ENCODE measurements at regions not wholly inside any gene's neighbourhood (a gene's known extent, or its start where the extent isn't known, plus 50 kb on each side); places are given as distances from the start of the nearest gene placed in this dataset.

DNA sequence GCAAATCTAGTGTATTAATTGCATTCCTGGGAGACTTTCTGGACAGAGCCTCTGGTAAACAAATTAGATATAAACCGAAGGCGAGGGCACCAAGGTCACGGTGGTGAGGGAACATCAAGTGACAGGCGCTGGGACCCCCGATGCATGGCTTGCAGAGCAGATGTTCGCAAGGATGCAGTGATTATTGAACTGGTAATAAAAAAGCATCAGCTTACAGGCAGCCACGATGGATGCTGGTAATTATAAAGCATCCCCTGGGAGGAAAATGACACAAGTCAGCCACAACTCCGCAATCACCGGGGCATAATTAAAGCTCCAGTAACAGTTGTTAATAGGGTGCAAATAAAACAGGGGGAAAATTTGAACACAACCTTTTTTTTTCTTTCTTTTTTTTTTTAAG is 231.1 kb upstream of the DPH6 start:
- DNase-seq = peak; percentile 89

DNA sequence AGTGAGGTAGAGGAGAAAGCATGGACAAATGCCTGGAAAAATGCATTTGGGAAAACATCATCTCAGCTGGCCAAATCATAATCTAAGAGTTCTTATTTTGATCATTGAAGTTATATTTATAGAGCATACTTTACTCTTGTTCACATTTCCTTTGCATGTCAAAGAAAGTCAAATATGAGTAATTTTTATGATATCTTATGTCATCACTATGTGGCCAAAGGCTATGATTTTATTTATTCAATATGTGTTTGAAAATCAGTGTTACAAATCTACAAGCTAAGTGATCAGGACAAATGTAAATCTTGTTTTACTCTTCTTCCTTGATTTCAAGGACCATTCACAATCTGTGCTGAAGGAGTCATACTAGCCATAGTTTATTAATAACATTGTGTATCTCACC is 237.2 kb upstream of the DPH6 start:
- no peak for DNase-seq

DNA sequence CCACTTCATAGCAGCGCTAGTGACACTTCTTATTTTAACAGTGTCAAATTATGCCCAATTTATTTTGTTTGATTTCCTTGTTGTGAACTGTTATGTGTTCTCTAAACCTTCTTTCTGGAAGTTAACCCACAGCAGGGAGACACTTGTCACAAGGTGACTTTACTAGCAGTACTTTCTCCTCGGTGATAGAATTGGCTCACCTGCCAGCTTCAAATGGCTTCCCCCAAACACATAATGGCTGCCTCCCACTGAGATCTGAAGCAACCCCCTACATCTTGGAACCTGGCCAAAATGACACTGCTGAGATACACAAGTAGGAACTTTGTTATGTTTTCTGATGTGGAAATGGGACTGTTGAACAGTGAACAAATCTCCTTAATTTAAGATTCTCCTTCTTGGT is 238.8 kb upstream of the DPH6 start:
- peak; percentile 69 for DNase-seq

DNA sequence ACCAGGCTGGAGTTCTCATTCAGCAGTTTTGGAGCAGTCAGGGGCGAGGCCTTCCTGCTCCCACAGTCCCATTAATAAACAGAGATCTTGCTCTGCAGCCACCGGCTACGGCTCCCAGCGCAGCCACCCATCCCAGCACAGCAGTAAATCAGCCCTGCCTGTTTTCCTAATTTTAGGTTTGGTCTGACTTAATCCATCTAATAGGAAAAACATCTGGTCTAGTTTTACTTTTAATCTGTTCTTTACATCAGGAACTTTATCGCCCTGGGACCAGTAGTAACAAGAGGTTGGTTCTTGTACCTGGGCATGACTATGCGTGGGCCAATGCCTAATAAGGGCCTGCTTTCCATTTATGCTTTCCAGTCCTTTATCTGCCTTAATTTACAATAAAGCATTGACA is 264.0 kb upstream of the DPH6 start:
- no peak for DNase-seq

DNA sequence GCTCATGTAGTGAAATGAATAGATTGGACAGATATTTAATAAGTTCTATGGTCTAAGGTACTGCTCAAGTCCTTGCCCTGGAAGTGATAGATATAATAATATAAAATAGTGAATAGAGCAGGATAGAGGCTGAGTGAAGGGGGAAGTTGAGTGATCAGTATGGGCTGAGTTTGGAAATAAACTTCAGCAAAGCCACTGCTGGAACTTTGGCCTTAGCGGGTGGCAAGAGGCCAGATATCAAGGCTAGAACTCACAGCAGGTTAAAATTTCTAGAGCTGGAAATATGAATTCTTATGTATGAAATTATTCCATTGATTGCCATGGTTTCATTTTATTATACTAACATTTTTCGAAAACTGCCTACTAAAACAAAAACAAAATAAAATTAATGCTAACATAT is 267.6 kb upstream of the DPH6 start:
- DNase-seq = no peak

DNA sequence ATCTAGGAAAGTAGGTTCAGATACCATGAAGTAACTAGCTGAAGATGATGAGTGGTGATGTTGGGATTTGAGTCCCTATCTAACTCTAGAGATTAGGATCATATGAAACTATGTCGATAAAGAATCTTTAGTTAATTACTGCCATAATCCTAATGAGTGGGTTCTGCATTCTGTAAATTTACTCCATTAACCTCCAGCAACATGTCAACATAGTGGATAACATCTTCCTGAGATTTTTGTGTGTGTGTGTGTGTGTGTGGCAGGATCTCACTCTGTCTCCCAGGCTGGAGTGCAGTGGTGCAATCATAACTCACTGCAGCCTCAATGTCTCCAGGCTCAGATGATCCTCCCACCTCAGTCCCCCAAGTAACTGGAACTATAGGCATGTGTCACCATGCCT is 272.9 kb upstream of the DPH6 start:
- no peak for DNase-seq

- no peak for DNase-seq
Observed at GRCh38 chr15:35822153-35822552, 276.2 kb upstream of the DPH6 start.

DNA sequence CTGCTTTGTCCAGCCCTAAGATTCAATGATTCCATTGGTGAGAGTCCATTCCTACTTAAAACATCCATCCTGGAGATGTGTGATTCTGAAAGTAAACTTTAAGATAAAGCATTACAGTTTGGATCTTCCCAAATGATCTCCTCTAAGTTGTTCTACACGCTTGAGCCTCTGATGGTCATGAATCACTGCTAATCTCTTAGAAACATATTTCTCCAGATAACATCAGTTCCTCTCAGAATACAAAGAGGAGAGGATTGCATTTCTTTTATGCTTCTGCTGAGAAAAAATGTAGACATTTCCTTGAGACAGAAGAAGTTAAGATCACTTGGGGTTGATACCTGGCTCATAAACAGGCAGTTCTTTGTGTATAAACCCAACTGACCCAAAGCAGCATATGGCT is 281.2 kb upstream of the DPH6 start:
- no peak for DNase-seq

GRCh38 chr15:35827911-35828310 is 281.9 kb upstream of the DPH6 start:
- no peak for DNase-seq

- DNase-seq = no peak
Observed at GRCh38 chr15:35833581-35833980, 287.6 kb upstream of the DPH6 start.

DNA sequence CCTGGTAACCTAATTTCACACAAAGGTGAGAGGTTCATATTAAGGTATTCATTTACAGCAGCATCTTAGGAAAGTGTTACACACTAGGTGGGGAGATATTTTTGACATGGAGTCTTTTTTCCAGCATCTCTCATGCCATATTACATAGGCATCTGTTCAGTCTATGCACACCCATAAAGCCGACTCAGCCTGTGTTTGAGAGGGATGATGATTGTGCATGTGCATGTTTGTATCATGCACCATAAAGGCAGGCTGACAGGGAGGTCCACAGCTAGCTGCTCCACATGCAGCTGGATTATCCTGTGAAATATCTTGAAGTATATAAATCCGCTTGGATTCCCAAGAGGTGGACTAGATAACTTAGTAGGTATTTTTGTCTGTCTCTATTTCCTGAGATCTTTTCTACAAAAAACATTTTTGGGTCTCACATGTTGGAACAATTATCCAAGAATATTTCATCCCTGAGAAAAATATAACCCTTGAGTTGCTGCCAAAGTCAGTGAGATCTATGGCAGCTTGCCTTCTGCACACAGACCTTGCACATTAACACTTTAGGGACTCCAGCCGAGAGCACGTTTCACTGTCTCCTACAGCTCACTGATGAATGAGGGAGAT is 288.4 kb upstream of the DPH6 start:
- DNase-seq = no peak

DNA sequence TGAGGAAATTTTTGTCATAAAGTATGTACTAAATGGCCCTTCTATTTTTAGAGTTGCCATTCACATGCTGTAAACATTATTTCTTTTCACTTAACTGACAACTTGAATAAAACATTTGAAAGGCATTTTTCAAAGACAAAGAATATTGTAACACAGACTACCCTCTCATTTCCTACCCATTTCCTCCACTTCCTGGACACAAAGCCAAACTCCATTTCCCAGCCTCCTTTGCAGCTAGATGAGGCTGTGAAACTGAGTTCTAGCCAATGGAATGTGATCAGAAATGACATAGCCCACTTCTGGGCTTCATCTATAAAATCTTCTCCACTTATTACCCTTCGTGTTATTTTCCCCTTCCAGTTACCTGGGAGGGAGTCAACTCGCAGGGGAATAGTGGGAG is 288.9 kb upstream of the DPH6 start:
- DNase-seq = no peak

GRCh38 chr15:35838424-35839111 is 292.6 kb upstream of the DPH6 start:
- DNase-seq = no peak

GRCh38 chr15:35842631-35843030 is 296.7 kb upstream of the DPH6 start:
- DNase-seq = no peak

DNA sequence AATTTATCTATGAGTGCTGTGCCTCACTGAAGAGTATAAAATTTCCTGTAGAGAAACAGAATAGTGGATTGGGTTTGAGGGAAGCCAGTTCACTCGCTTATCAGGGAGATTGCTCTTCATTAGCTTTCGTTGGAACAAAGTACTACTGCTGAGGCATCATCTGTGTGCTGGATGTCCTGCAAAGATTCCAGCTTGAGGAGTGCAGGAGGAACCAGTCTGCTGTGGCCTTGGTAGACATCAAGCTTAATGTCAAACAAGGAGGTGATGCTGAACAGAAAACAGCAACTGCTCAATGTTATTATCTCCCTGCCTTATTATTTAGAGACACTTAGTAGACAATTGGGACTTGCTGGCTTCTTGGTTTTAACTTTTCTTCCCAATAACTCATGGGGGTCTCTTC is 297.5 kb upstream of the DPH6 start:
- no peak for DNase-seq

GRCh38 chr15:35850284-35850683 is 304.3 kb upstream of the DPH6 start:
- no peak for DNase-seq

GRCh38 chr15:35851491-35851890 is 305.5 kb upstream of the DPH6 start:
- no peak for DNase-seq

DNA sequence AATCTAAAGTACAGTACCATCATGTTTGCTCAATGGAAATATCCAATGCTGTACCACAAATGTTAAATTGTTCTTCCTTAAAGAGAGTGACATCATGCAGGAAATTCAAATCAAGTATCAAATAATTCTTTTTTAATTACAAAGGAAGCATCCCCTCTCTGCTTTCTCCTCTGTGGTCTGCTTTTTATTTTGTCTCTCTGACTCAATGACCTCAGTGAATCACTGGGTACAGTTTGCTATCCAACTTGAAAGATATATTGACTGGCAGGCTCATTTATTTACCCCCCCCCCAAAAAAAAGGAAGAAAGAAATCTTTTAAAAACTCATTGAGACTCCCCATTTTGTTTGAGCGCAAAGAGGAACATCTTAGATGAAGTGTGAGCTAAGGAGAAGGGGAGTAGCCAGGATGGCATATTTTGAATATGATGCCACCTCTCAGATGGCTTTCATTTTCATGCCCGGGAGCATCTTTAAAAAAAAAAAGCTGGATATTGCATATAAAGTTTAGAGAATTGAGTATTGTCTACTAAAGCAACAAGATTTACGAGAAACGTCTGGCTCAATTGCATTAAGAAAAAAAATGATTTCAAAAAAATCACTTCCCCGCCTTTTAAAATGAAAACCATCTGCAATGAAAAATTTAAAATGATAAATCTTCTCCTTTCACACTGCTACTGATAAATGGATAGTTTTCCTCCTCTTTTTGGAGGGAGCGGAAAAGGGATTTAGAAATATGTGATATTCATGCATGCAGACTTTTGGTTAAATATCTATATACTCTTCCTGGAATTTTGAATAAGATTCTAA is 307.1 kb upstream of the DPH6 start:
- no peak for DNase-seq

GRCh38 chr15:35854316-35854715 is 308.4 kb upstream of the DPH6 start:
- DNase-seq = no peak

DNA sequence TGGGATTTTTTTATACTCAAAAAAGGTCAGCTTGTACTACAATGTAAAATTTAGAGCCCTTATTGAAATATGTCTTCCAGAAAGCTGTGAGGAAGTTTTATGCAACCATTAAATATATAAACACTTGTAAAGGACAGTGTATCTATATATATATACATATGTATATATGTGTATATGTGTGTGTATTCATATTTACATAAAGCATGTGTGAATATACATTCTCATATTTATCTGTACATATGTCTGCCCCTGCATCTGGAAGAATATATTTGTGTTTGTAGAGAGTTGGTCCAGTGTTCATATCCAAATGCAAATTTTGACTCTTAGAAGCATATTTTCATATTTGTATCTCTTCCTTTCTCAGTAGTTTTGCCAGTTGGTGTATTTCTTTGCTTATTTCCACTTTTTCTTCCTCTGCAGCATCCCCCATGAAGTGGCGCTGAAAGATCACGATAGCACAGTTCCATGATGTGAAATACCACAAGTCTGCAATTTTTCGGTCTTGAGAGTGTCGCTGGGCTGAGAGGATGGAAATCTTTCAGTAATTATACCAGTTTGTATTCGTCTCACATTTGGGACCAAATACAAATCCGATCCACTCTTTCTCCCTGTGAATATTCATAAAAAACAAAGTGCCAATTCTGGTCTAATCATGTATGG is 311.7 kb upstream of the DPH6 start:
- no peak for DNase-seq

GRCh38 chr15:35858707-35859106 is 312.7 kb upstream of the DPH6 start:
- DNase-seq = no peak

GRCh38 chr15:35863655-35864054 is 317.7 kb upstream of the DPH6 start:
- DNase-seq = no peak

DNA sequence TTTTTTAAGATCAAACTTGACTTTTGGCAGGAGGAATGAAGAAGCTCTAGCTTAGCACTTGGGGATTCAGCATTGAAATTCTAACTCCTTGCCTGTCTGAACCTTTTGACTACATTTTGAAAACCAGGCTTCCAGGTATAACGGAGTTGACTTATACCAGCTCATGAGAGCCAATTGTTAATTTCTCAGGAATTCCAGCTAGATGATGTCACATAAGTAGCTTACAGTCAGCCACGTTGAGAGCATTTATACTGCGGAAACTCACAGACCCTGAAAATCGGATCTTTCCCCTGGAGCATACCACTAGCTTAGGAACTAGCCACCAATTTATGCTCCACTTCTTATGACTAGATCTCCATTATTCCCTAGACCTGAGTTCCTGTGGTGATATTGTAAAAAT is 321.4 kb upstream of the DPH6 start:
- DNase-seq = no peak

- no peak for DNase-seq
Observed at GRCh38 chr15:35871282-35871681, 325.3 kb upstream of the DPH6 start.

Data from NCI-H2171 treated with DMSO at 0.1 percent for 48 hours (cell line).